ENCODE measurements at regions not wholly inside any gene's neighbourhood (a gene's known extent, or its start where the extent isn't known, plus 50 kb on each side); places are given as distances from the start of the nearest gene placed in this dataset.

GRCh38 chr1:231091415-231091814, 51.4 kb upstream of the FAM89A start:
- TF ChIP-seq POLR2AphosphoS5 (IDR thresholded peaks at IDR 0.05): no peak
- no peak for TF ChIP-seq CTCF (IDR thresholded peaks at IDR 0.05)
- no peak for TF ChIP-seq EP300 (IDR thresholded peaks at IDR 0.05)
- no peak for TF ChIP-seq POLR2A (IDR thresholded peaks at IDR 0.05)

Measured in upper lobe of left lung (tissue), 4 donors.